HFF-Myc (cell line): ENCODE measurements at regions not wholly inside any gene's neighbourhood (a gene's known extent, or its start where the extent isn't known, plus 50 kb on each side); places are given as distances from the start of the nearest gene placed in this dataset.

Source experiments
- DNase-seq: peaks from one replicate; pipeline ENCODE4 v3.0.0-alpha.2; 2011; ENCODE audit warnings: low read depth; ENCODE audit errors: extremely low read depth
- H3K4me3 ChIP-seq: replicated peaks from 2 replicates; pipeline ENCODE4 v1.5.1; 2011; ENCODE audit warnings: low read depth, mild to moderate bottlenecking, control low read depth, low read length
- TF ChIP-seq, protein P1 (sequence below): IDR thresholded peaks from 2 replicates; pipeline ENCODE4 v1.5.1; 2012; ENCODE audit warnings: mild to moderate bottlenecking, low read depth, low read length, control low read depth; ENCODE audit errors: missing control alignments

DNA sequence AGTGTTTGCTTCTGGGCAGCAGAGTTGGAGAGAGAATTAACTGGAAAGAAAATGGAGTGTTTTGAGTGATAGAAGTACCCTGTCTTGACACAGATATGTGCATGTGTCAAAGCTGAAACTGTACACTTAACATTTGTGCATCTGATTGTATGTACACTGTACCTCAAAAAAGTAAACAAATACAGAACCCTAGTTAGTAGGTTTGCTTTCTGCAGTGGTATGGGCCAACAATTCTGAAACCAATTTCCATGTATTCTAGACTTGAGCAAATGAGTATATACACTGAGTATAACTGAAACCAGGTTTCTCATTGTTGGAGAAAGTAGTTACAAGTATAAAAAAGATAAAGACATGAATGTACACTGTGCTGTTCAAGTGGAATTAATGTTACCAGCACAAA lies 52.4 kb downstream of the ELAPOR2 start:
- H3K4me3 ChIP-seq, result no peak overlapping the region
- TF ChIP-seq, protein P1, sequence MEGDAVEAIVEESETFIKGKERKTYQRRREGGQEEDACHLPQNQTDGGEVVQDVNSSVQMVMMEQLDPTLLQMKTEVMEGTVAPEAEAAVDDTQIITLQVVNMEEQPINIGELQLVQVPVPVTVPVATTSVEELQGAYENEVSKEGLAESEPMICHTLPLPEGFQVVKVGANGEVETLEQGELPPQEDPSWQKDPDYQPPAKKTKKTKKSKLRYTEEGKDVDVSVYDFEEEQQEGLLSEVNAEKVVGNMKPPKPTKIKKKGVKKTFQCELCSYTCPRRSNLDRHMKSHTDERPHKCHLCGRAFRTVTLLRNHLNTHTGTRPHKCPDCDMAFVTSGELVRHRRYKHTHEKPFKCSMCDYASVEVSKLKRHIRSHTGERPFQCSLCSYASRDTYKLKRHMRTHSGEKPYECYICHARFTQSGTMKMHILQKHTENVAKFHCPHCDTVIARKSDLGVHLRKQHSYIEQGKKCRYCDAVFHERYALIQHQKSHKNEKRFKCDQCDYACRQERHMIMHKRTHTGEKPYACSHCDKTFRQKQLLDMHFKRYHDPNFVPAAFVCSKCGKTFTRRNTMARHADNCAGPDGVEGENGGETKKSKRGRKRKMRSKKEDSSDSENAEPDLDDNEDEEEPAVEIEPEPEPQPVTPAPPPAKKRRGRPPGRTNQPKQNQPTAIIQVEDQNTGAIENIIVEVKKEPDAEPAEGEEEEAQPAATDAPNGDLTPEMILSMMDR, result no peak
- DNase-seq, result no peak

DNA sequence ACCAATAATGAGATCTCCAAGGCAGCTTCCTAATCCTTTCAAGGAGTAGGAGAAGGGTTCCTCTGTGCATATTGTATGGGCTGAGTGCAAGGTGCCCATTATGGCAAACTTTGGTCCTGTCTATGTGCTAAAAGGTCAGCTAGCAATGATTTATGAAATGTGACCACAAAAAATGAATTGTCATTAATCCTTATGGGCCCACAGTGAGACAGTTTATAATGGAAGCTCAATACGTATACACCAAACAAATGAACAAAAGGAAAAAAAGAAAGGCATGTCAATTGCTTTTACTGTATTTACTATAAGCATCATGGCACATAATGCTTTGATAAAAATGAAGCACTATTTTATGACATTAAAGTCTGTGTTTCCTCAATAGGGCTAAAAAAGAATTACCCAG lies 54.5 kb downstream of the ELAPOR2 start:
- no peak overlapping the region for H3K4me3 ChIP-seq
- TF ChIP-seq, protein P1, result no peak
- no peak for DNase-seq

DNA sequence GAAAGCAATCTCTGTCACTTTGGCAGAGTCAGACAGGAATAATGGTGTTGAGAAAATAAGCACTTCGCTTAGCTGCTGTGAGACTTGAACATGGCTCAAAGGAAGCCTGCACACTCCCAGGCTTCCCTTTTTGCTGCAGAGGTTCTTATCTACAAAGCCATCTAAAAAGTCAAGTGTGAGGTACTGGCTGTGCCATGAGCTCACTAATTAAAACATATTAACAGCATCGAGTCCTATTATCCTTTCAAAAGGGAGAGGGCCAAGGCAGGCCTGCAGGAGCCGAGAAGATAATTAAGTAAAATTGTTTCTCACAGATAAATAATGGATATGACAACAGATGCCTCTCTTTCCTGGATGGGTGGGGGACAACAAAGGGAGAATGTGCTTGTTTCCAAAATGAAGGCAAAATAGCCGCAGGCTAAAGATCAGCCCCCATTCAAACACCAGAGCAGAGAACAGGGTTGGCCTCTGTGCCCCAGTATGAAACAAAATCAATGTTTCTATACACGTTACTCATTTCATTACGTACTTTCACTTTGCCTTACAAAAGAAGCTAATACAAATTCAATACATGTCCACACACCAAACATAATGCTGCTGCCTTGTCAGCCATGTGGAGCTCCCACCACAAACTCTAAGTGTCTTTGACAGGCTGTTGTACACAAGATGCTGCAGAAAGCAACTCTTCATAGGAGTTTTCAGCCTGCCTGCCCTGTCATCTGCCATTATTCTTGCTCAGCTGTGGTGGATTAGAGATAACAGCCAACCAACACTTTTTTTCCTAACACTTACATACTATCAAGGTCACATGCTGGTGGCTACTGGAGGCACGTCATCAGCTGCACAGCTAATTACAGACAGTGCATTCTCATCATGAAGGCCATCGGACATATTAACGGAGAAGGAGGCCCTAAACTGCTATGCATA lies 55.3 kb downstream of the ELAPOR2 start:
- TF ChIP-seq, protein P1, result no peak
- DNase-seq, result no peak

DNA sequence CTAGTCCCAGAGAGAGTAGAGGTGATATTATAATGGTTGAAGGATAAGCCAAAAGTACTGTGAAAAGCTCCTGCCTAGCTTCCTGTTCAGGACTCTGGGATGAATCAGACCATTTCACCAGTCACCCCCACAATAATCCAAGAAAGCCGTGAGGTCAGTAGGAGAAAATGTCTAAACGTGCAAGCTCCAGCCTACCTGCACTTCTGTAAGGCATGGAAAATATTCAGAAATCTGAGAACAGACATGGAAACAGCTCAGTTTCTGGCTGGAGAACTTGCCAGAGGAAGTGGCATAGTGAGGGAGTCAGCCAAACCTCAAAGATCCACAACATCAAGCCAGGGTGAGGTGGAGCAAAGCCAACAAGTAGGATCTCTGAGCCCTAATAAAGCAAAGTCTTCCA lies 58.2 kb downstream of the ELAPOR2 start:
- no peak overlapping the region for H3K4me3 ChIP-seq
- TF ChIP-seq, protein P1, result no peak
- no peak for DNase-seq

More for the DNA sequence above, 55.3 kb downstream of the ELAPOR2 start:
- H3K4me3 ChIP-seq, result no peak overlapping the region

DNA sequence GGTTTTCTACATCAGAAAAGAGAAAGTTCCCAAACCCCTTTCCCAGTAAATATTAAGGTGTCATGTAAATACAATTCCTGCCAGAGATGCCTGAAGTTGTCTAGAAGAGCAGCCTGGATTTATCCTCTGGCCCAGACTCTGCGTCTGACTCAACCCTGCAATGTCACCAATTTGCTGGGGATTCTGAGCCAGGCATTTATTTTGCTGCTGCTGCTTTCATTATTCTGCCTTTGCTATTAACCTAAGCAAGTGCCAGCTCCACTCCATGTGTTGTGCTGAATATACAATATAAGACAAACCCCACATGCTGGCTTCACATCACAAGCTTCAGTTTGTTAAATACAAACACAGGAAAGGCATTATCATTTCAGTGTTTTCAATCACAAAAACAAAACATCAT lies 59.1 kb downstream of the ELAPOR2 start:
- no peak for DNase-seq
- TF ChIP-seq, protein P1, result no peak
- no peak overlapping the region for H3K4me3 ChIP-seq

DNA sequence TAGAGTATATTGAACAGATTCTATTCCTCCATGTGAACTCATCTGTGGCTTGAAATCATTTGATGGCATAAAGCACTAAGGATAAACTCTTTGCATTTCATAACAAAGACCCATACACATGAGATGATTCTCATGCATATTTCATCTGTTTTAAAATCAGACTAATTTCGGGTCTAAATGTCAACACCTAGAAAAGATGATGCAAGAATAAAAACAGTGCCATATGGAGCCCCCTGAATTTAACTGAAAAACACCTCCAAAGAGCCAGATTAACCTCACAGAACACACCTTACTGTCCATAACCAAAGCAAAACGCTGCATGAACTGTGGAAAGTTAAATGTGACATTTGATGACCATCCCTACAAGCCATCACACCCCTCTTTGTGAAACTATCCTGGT lies 59.7 kb downstream of the ELAPOR2 start:
- no peak for DNase-seq
- TF ChIP-seq, protein P1, result no peak
- no peak overlapping the region for H3K4me3 ChIP-seq
